Heart right ventricle (tissue), 16 donors: ENCODE measurements at regions not wholly inside any gene's neighbourhood (a gene's known extent, or its start where the extent isn't known, plus 50 kb on each side); places are given as distances from the start of the nearest gene placed in this dataset.
"Not testable (repeated sequence)": the region's sequence is repeated elsewhere in the genome, so short reads cannot be mapped to it uniquely, and the experiment has no call there.

Experiments used
- ATAC-seq, 8 donors: fragments of 200-7000 bp; cut with Tn5 transposase; one replicate each; pipeline ENCODE4 v1.9.1; 2020; ENCODE audit warnings: mild to moderate bottlenecking in 8 of 8, moderate library complexity in 8 of 8, moderate number of reproducible peaks in 1 of 8
- DNase-seq, 2 donors: peaks; one replicate each; pipeline ENCODE4 v3.0.0-alpha.2; 2020
- H3K27ac ChIP-seq, 10 donors: fragments of 200-600 bp; sonication (generic) in 2 of 10; one replicate each; pipeline versions ENCODE4 v1.5.0 to v1.8.0; 2020 to 2022; ENCODE audit warnings: mild to moderate bottlenecking in 3 of 10
- H3K27me3 ChIP-seq, 7 donors: fragments of 200-600 bp; one replicate each; pipeline ENCODE4 v1.8.0; 2021 to 2022; ENCODE audit warnings: mild to moderate bottlenecking in 2 of 7
- H3K36me3 ChIP-seq, 9 donors: fragments of 200-600 bp; sonication (generic) in 1 of 9; one replicate each; pipeline versions ENCODE4 v1.5.0 to v1.8.0; 2020 to 2022; ENCODE audit warnings: mild to moderate bottlenecking in 2 of 9
- H3K4me1 ChIP-seq, 9 donors: fragments of 200-600 bp; sonication (generic) in 1 of 9; one replicate each; pipeline versions ENCODE4 v1.5.0 to v1.8.0; 2020 to 2022; ENCODE audit warnings: mild to moderate bottlenecking in 4 of 9
- H3K4me3 ChIP-seq, 10 donors: fragments of 200-600 bp; sonication (generic) in 2 of 10; one replicate each; pipeline versions ENCODE4 v1.5.0 to v1.8.0; 2020 to 2022; ENCODE audit warnings: mild to moderate bottlenecking in 7 of 10, moderate library complexity in 2 of 10
- H3K9me3 ChIP-seq, 11 donors: fragments of 200-600 bp in 10 of 11; sonication (generic) in 2 of 11; one replicate each; pipeline versions ENCODE4 v1.5.0 to v1.8.0; 2013 to 2022; ENCODE audit warnings: mild to moderate bottlenecking in 2 of 11, control low read depth in 1 of 11, moderate library complexity in 1 of 11
- CTCF ChIP-seq, 9 donors: fragments of 200-600 bp; sonication (generic) in 2 of 9; IDR thresholded peaks; one replicate each; pipeline versions ENCODE4 v1.5.0 to v1.8.0; 2021 to 2022; ENCODE audit warnings: antibody characterized with exemption in 9 of 9, mild to moderate bottlenecking in 5 of 9, moderate library complexity in 1 of 9
- WGBS, 2 donors: extraction: QIAGEN DNeasy Blood & Tissue Kit; methylation state at CpG; one replicate each; pipeline ENCODE4 v1.1.7; 2013; ENCODE audit warnings: inconsistent platforms in 1 of 2; 5-methylcytosine and 5-hydroxymethylcytosine counted together
- intact Hi-C, 10 donors: fragments of 100-400 bp; cut with DNase I; formaldehyde crosslinking; loops; one replicate each; pipeline versions ENCODE4 v1.11.1 to v1.14.2; 2022
- donor health status: Arrhythmogenic right ventricular cardiomyopathy.
- donor health status: ischemic (EF 13 %, LVEDD 7.1; RV severe dilation, severe dysfunction).
- donor health status: healthy with polysubstance abuse.
- donor health status: DM: no; HTN: yes; CAD: no.
- donor health status: DM: no; HTN: no; CAD: no.
- donor health status: ischemic (EF 25% LVEDD 6.9; RV normal size, moderate dysfunction).
- donor health status: ischemic (EF 25% LVEDD 5.7; RV mildly dilated, moderate dysfunction).
- donor health status: healthy.
- donor health status: DM: yes; HTN: yes; CAD: no.
- donor health status: Ischemic cardiomyopathy.
- donor health status: ischemic (EF 35%, LVEDD 5.7; RV mildly dilated, moderate dysfunction).
- donor health status: nonischemic (EF 11% LVEDD 7.7; RV severe dilation, severe dysfunction).
- donor health status: DM: yes; HTN: yes; CAD: no.
- donor health status: PGD.
- donor health status: ischemic (EF 29% LVEDD 5.4; RV normal size, mild dysfunction).
- donor health status: nonischemic (EF 23%, LVEDD 6.1; RV moderate dilation, normal function).

- Histone ChIP-seq H3K4me3 (no peak overlapping the region), H3K4me1 (no peaks in the 10 kb centered on the region), H3K9me3 (no peaks in the 10 kb centered on the region), H3K27ac (no peak overlapping the region), H3K27me3 (no peaks in the 10 kb centered on the region), H3K36me3 (no peaks in the 10 kb centered on the region)
- no peak for TF ChIP-seq CTCF (IDR thresholded peaks at IDR 0.05)
- 84 to 90% methylated on average over 8 of the region's 8 CpGs for WGBS, 2 donors
- intact Hi-C loops = no loop called here
- no peak for DNase-seq
- no peak for ATAC-seq
Observed at GRCh38 chr2:192669505-192670091, 474.9 kb upstream of the TMEFF2 start.

DNA sequence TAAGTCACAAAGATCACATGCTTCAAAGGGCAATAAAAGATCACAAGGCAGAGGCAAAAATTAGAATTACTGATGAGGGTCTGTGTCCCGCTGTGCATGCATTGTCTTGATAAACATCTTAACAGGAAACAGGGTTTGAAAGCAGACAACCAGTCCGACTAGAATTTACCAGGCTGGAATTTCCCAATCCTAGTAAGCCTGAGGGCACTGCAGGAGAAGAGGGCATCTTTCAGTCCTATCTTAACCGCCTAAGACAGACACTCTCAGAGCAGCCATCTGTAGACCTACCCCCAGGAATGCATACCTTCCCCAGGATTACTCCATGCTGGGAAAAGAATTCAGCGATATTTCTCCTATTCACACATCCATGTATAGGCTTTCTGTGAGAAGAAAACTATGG lies 465.8 kb upstream of the TMEFF2 start:
- ATAC-seq, intact Hi-C loops: not testable (repeated sequence)
- 71 to 83% methylated on average over 4 of the region's 4 CpGs for WGBS, 2 donors

DNA sequence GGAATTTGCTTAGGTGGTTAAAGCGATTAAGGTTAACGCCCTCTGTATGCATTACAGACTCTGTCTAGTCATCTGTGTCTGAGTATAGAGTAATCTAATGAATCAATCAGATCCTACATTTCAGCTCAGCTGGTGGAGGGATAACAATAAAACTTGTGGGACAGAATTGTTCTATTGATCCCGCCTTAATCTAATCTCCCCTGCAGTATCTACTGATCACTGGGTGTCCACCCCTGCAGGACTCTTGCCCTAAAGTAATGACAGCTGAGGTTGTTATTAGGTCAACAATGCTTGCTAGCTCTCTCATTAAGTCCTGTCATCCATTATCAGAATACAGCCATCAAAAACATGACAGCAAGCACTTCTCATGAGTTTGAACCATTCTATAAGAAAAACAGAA lies 462.6 kb upstream of the TMEFF2 start:
- Histone ChIP-seq H3K4me1 (no peaks in the 10 kb centered on the region), H3K36me3 (no peaks in the 10 kb centered on the region), H3K27ac (no peak overlapping the region), H3K9me3 (peaks cover 0 to 6% (median 0%) of the 10 kb centered on the region in 11 donors), H3K4me3 (no peak overlapping the region), H3K27me3 (no peaks in the 10 kb centered on the region)
- 77 to 79% methylated on average over 3 of the region's 3 CpGs for WGBS, 2 donors
- TF ChIP-seq CTCF (IDR thresholded peaks at IDR 0.05) = no peak
- ATAC-seq = no peak
- DNase-seq = no peak
- intact Hi-C loops = no loop called here

More for the DNA sequence above, 465.8 kb upstream of the TMEFF2 start:
- not testable (repeated sequence) for H3K27ac ChIP-seq, H3K4me1 ChIP-seq, H3K27me3 ChIP-seq, H3K36me3 ChIP-seq, H3K4me3 ChIP-seq, DNase-seq, H3K9me3 ChIP-seq

GRCh38 chr2:192655916-192656315 lies 461.2 kb upstream of the TMEFF2 start:
- no peaks in the 10 kb centered on the region for H3K27me3 ChIP-seq

More at GRCh38 chr2:192655916-192656315, 461.2 kb upstream of the TMEFF2 start:
- no peaks in the 10 kb centered on the region for H3K4me1 ChIP-seq
- H3K4me3 ChIP-seq = no peak overlapping the region
- H3K36me3 ChIP-seq = no peaks in the 10 kb centered on the region
- H3K9me3 ChIP-seq = peaks cover 0 to 6% (median 0%) of the 10 kb centered on the region in 11 donors
- ATAC-seq (no peak), DNase-seq (no peak)
- intact Hi-C loops = no loop called here
- no peak overlapping the region for H3K27ac ChIP-seq
- WGBS, 2 donors = 61 to 69% methylated on average over 3 of the region's 3 CpGs
- no peak for TF ChIP-seq CTCF (IDR thresholded peaks at IDR 0.05)
